ENCODE measurements at regions not wholly inside any gene's neighbourhood (a gene's known extent, or its start where the extent isn't known, plus 50 kb on each side); places are given as distances from the start of the nearest gene placed in this dataset.

DNA sequence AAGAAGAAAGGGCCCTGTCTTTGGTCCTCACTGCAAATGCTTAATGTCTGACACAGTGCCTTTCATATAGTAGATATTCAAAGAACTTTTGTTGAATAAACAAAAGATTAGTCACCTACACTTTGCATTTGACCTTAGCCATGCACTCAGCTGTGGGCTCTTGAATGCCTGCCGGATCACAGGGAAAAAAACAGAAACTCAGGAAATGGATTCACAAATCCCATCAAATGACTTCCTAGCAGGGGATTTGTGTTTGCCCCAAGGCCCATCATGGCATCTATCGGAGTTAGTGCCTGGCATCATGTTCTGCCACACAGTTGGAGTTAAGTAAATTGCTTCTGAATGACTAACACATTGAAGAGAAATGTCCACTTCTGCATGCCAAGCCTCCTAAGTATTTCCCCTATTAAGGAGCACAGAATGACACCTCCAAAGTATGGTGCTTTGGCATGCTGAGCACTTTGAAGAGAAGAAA, 72.3 kb upstream of the DST start (continued):
- TF ChIP-seq MAFF (IDR thresholded peaks at IDR 0.05; ENCODE audit: low read depth, low read length) = peak; percentile 15; the same call in 1 of the 2 replicates
- TF ChIP-seq POLR2A (IDR thresholded peaks at IDR 0.05; ENCODE audit: insufficient read depth in 1 of 2, low read depth in 2 of 2, low read length in 2 of 2) = no peak
- TF ChIP-seq, protein P1, sequence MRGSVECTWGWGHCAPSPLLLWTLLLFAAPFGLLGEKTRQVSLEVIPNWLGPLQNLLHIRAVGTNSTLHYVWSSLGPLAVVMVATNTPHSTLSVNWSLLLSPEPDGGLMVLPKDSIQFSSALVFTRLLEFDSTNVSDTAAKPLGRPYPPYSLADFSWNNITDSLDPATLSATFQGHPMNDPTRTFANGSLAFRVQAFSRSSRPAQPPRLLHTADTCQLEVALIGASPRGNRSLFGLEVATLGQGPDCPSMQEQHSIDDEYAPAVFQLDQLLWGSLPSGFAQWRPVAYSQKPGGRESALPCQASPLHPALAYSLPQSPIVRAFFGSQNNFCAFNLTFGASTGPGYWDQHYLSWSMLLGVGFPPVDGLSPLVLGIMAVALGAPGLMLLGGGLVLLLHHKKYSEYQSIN (CRISPR knock-in tag; IDR thresholded peaks at IDR 0.05; ENCODE audit: borderline replicate concordance) = no peak
- TF ChIP-seq ASH2L (IDR thresholded peaks at IDR 0.05; ENCODE audit: insufficient read length, low read depth, low read length) = peak; percentile 44
- no peak for TF ChIP-seq ZNF367 (CRISPR knock-in tag; IDR thresholded peaks at IDR 0.05; ENCODE audit: borderline replicate concordance)
- no peak for TF ChIP-seq TRIM24 (CRISPR knock-in tag; IDR thresholded peaks at IDR 0.05)
- TF ChIP-seq, protein P2, sequence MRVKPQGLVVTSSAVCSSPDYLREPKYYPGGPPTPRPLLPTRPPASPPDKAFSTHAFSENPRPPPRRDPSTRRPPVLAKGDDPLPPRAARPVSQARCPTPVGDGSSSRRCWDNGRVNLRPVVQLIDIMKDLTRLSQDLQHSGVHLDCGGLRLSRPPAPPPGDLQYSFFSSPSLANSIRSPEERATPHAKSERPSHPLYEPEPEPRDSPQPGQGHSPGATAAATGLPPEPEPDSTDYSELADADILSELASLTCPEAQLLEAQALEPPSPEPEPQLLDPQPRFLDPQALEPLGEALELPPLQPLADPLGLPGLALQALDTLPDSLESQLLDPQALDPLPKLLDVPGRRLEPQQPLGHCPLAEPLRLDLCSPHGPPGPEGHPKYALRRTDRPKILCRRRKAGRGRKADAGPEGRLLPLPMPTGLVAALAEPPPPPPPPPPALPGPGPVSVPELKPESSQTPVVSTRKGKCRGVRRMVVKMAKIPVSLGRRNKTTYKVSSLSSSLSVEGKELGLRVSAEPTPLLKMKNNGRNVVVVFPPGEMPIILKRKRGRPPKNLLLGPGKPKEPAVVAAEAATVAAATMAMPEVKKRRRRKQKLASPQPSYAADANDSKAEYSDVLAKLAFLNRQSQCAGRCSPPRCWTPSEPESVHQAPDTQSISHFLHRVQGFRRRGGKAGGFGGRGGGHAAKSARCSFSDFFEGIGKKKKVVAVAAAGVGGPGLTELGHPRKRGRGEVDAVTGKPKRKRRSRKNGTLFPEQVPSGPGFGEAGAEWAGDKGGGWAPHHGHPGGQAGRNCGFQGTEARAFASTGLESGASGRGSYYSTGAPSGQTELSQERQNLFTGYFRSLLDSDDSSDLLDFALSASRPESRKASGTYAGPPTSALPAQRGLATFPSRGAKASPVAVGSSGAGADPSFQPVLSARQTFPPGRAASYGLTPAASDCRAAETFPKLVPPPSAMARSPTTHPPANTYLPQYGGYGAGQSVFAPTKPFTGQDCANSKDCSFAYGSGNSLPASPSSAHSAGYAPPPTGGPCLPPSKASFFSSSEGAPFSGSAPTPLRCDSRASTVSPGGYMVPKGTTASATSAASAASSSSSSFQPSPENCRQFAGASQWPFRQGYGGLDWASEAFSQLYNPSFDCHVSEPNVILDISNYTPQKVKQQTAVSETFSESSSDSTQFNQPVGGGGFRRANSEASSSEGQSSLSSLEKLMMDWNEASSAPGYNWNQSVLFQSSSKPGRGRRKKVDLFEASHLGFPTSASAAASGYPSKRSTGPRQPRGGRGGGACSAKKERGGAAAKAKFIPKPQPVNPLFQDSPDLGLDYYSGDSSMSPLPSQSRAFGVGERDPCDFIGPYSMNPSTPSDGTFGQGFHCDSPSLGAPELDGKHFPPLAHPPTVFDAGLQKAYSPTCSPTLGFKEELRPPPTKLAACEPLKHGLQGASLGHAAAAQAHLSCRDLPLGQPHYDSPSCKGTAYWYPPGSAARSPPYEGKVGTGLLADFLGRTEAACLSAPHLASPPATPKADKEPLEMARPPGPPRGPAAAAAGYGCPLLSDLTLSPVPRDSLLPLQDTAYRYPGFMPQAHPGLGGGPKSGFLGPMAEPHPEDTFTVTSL (CRISPR knock-in tag; IDR thresholded peaks at IDR 0.05; ENCODE audit: borderline replicate concordance) = peak; percentile 68; the same call in 1 of the 2 replicates
- no peak for TF ChIP-seq ZNF317 (CRISPR knock-in tag; IDR thresholded peaks at IDR 0.05)
- TF ChIP-seq ZNF782 (CRISPR knock-in tag; IDR thresholded peaks at IDR 0.05; ENCODE audit: borderline replicate concordance) = no peak
- peak; percentile 51; the same call in 1 of the 2 replicates for TF ChIP-seq ZNF3 (CRISPR knock-in tag; IDR thresholded peaks at IDR 0.05)
- no peak for TF ChIP-seq ZBTB8A (CRISPR knock-in tag; IDR thresholded peaks at IDR 0.05; ENCODE audit: borderline replicate concordance, low read depth)
- no peak for TF ChIP-seq ZNF20 (CRISPR knock-in tag; IDR thresholded peaks at IDR 0.05)
- TF ChIP-seq, protein P3, sequence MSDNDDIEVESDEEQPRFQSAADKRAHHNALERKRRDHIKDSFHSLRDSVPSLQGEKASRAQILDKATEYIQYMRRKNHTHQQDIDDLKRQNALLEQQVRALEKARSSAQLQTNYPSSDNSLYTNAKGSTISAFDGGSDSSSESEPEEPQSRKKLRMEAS (IDR thresholded peaks at IDR 0.05) = no peak
- TF ChIP-seq TBX3 (IDR thresholded peaks at IDR 0.05; ENCODE audit: borderline replicate concordance) = no peak
- TF ChIP-seq ZNF253 (CRISPR knock-in tag; IDR thresholded peaks at IDR 0.05; ENCODE audit: borderline replicate concordance) = no peak
- no peak for TF ChIP-seq SMAD3 (CRISPR knock-in tag; IDR thresholded peaks at IDR 0.05)
- TF ChIP-seq ZNF605 (CRISPR knock-in tag; IDR thresholded peaks at IDR 0.05) = no peak
- TF ChIP-seq ZNF619 (CRISPR knock-in tag; IDR thresholded peaks at IDR 0.05) = no peak
- TF ChIP-seq MATR3 (CRISPR knock-in tag; IDR thresholded peaks at IDR 0.05) = no peak
- TF ChIP-seq, protein P4, sequence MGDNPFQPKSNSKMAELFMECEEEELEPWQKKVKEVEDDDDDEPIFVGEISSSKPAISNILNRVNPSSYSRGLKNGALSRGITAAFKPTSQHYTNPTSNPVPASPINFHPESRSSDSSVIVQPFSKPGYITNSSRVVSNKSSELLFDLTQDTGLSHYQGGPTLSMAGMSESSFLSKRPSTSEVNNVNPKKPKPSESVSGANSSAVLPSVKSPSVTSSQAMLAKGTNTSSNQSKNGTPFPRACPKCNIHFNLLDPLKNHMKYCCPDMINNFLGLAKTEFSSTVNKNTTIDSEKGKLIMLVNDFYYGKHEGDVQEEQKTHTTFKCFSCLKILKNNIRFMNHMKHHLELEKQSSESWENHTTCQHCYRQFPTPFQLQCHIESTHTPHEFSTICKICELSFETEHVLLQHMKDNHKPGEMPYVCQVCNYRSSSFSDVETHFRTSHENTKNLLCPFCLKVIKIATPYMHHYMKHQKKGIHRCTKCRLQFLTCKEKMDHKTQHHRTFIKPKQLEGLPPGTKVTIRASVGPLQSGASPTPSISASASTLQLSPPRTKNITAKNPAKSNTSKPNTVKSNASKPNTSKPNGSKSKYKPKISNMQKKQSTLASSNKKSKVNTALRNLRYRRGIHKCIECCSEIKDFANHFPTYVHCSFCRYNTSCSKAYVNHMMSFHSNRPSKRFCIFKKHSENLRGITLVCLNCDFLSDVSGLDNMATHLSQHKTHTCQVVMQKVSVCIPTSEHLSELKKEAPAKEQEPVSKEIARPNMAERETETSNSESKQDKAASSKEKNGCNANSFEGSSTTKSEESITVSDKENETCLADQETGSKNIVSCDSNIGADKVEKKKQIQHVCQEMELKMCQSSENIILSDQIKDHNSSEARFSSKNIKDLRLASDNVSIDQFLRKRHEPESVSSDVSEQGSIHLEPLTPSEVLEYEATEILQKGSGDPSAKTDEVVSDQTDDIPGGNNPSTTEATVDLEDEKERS (CRISPR knock-in tag; IDR thresholded peaks at IDR 0.05) = no peak
- TF ChIP-seq RAD51 (IDR thresholded peaks at IDR 0.05; ENCODE audit: borderline replicate concordance) = no peak
- TF ChIP-seq ZFP82 (CRISPR knock-in tag; IDR thresholded peaks at IDR 0.05; ENCODE audit: borderline replicate concordance) = no peak
- no peak for TF ChIP-seq SNRNP70 (IDR thresholded peaks at IDR 0.05; ENCODE audit: low read depth, low read length)

Data from HepG2 (cell line).